Thymus (tissue), 11 donors: ENCODE measurements at regions not wholly inside any gene's neighbourhood (a gene's known extent, or its start where the extent isn't known, plus 50 kb on each side); places are given as distances from the start of the nearest gene placed in this dataset.
"Not testable (repeated sequence)": the region's sequence is repeated elsewhere in the genome, so short reads cannot be mapped to it uniquely, and the experiment has no call there.

Source experiments
- DNase-seq, 9 donors: peaks; one replicate each; pipeline ENCODE4 v3.0.0-alpha.2; 2013; ENCODE audit warnings: low spot score in 9 of 9, low read depth in 6 of 9, missing footprints in 1 of 9
- H3K27ac ChIP-seq, 2 donors: one replicate each; pipeline ENCODE4 v1.5.1; 2013; ENCODE audit warnings: control low read depth in 1 of 2, low read depth in 1 of 2, low read length in 1 of 2, mild to moderate bottlenecking in 1 of 2, moderate library complexity in 1 of 2
- H3K27me3 ChIP-seq, 2 donors: one replicate each; pipeline ENCODE4 v1.5.1; 2013; ENCODE audit warnings: low read length in 1 of 2; ENCODE audit not compliant: control insufficient read depth in 2 of 2, insufficient read depth in 1 of 2
- H3K36me3 ChIP-seq, 2 donors: one replicate each; pipeline ENCODE4 v1.5.1; 2013; ENCODE audit warnings: low read length in 1 of 2, mild to moderate bottlenecking in 1 of 2, moderate library complexity in 1 of 2; ENCODE audit not compliant: control insufficient read depth in 2 of 2, insufficient read depth in 2 of 2
- H3K4me1 ChIP-seq, 2 donors: one replicate each; pipeline ENCODE4 v1.5.1; 2013; ENCODE audit warnings: low read length in 2 of 2; ENCODE audit not compliant: control insufficient read depth in 2 of 2, insufficient read depth in 2 of 2
- H3K4me3 ChIP-seq, 2 donors: one replicate each; pipeline ENCODE4 v1.5.1; 2013; ENCODE audit warnings: low read length in 2 of 2, control low read depth in 1 of 2, mild to moderate bottlenecking in 1 of 2
- H3K9me3 ChIP-seq, 2 donors: one replicate each; pipeline ENCODE4 v1.5.1; 2013; ENCODE audit warnings: low read length in 1 of 2, mild to moderate bottlenecking in 1 of 2; ENCODE audit not compliant: control insufficient read depth in 2 of 2, insufficient read depth in 1 of 2
- WGBS: extraction: QIAGEN DNeasy Blood & Tissue Kit; methylation state at CpG from one replicate; pipeline ENCODE4 v1.1.7; 2013; 5-methylcytosine and 5-hydroxymethylcytosine counted together
- donor health status: healthy.

GRCh38 chr4:77496457-77496856, 109.2 kb upstream of the CXCL13 start:
- H3K4me1 ChIP-seq = no peaks in the 10 kb centered on the region
- no peaks in the 10 kb centered on the region for H3K27me3 ChIP-seq
- no peaks in the 10 kb centered on the region for H3K36me3 ChIP-seq
- no peak for DNase-seq
- H3K4me3 ChIP-seq = no peak overlapping the region
- H3K9me3 ChIP-seq = no peaks in the 10 kb centered on the region
- no peak overlapping the region for H3K27ac ChIP-seq

DNA sequence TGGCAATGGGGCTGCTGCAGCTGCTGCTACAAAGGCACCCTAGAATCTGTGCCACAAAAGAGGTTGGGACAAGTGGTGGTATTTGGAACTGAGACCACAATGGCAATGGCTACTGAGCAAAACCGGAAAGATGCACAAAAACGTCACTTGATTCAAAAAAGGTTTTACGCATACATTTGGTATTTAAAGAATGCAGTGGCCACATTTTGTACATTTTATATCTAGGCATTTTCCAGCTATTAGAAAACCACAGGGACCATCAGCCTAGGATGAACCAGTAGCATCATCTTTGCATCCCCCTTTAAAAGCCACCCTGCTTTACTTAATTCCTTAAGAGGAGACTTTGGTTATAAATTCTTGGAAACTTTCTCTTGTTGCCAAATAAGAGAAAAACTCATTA, 104.8 kb upstream of the CXCL13 start:
- Histone ChIP-seq H3K36me3 (no peaks in the 10 kb centered on the region), H3K27ac (no peak overlapping the region), H3K4me3 (no peak overlapping the region), H3K27me3 (no peaks in the 10 kb centered on the region), H3K9me3 (no peaks in the 10 kb centered on the region), H3K4me1 (no peaks in the 10 kb centered on the region)
- no peak for DNase-seq
- WGBS = 98% methylated on average over 3 of the region's 3 CpGs

GRCh38 chr4:77501240-77501639, 104.4 kb upstream of the CXCL13 start:
- H3K36me3 ChIP-seq = no peaks in the 10 kb centered on the region
- DNase-seq = no peak
- H3K4me1 ChIP-seq = no peaks in the 10 kb centered on the region
- H3K4me3 ChIP-seq = no peak overlapping the region
- no peaks in the 10 kb centered on the region for H3K9me3 ChIP-seq
- H3K27me3 ChIP-seq = no peaks in the 10 kb centered on the region
- H3K27ac ChIP-seq = no peak overlapping the region

- WGBS = 66% methylated on average over 2 of the region's 2 CpGs
Measured at GRCh38 chr4:77501851-77502250, 103.8 kb upstream of the CXCL13 start.

DNA sequence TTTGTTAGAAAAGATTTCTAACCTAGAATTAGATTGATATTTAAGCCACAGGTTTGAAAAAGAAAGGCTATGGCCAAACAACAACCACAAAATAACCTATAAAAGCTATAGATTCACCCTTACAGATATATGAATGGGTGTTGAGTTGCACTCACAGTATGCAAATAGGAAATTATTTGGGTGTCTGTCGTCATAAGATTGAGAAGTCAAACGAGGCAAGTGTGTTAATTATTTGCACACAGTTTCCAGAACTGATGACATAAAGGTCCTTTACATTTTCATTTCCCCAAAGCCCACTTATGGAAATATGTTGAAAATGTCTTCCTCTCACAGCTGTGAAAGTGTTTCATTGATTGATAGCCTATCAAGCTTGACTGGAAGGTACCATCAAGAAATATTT, 101.2 kb upstream of the CXCL13 start:
- H3K9me3 ChIP-seq = no peaks in the 10 kb centered on the region
- no peaks in the 10 kb centered on the region for H3K4me1 ChIP-seq
- no peaks in the 10 kb centered on the region for H3K27me3 ChIP-seq
- no peak overlapping the region for H3K4me3 ChIP-seq
- H3K27ac ChIP-seq = no peak overlapping the region
- no peaks in the 10 kb centered on the region for H3K36me3 ChIP-seq
- WGBS = 90% methylated on average over 2 of the region's 2 CpGs
- no peak for DNase-seq

More at GRCh38 chr4:77501851-77502250, 103.8 kb upstream of the CXCL13 start:
- Histone ChIP-seq H3K4me1 (no peaks in the 10 kb centered on the region), H3K27me3 (no peaks in the 10 kb centered on the region), H3K27ac (no peak overlapping the region), H3K4me3 (no peak overlapping the region), H3K36me3 (no peaks in the 10 kb centered on the region), H3K9me3 (no peaks in the 10 kb centered on the region)
- DNase-seq = no peak

DNA sequence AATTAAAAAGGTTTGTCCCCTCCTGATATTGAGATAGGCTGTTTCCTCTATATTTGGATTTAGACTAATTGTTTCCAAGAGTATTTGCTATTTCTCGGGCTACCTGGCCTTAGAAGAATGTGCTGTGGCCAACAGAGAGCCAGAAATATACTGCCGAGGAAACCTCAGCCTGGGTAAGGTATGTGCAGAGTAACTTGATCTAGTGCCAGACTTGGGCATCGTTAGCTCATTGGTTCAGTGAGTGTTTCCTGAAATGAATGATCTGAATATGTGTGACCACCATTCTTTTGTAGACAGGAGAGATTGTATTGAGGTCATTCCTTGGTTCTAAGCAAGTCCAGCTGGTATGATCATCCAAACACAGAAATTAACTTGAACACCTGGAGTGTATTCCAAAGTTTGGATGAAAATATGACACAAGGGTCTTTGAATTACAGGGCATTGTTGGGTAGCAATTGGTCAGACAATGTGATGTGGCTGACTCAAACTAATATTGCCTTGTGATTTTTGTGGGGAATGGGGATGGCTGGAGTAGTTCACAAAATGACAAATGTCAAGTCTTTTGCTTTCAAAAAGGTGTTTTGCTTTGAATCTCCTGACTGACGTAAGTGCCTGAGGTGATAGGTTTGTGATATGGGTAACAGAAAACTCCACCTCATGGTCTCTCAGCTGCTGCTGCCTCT, 100.2 kb upstream of the CXCL13 start:
- Histone ChIP-seq H3K36me3 (no peaks in the 10 kb centered on the region), H3K9me3 (no peaks in the 10 kb centered on the region), H3K27ac (no peak overlapping the region), H3K4me3 (no peak overlapping the region), H3K4me1 (no peaks in the 10 kb centered on the region), H3K27me3 (no peaks in the 10 kb centered on the region)
- WGBS = 92% methylated on average over 4 of the region's 4 CpGs
- DNase-seq = no peak

DNA sequence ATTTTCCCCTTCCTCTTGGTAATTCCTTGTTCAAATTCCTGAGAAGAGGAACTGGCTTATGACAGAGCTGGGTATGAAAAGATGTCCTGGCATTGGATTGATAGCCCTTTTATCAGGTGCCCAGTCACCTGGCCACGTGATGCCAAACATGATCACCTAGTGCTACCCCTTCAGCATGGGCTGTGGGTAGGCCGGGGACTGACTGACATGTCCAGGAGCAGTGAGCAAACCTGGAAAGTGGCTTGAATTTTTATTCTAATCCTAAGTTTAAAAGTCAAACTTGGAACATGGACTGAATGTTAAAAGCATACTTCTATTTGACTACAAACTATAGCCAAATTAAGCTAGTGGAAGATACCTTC, 99.7 kb upstream of the CXCL13 start:
- DNase-seq = no peak
- Histone ChIP-seq H3K27ac (no peak overlapping the region), H3K36me3 (no peaks in the 10 kb centered on the region), H3K4me1 (no peaks in the 10 kb centered on the region), H3K4me3 (no peak overlapping the region), H3K27me3 (no peaks in the 10 kb centered on the region), H3K9me3 (no peaks in the 10 kb centered on the region)
- 94% methylated on average over 2 of the region's 2 CpGs for WGBS

DNA sequence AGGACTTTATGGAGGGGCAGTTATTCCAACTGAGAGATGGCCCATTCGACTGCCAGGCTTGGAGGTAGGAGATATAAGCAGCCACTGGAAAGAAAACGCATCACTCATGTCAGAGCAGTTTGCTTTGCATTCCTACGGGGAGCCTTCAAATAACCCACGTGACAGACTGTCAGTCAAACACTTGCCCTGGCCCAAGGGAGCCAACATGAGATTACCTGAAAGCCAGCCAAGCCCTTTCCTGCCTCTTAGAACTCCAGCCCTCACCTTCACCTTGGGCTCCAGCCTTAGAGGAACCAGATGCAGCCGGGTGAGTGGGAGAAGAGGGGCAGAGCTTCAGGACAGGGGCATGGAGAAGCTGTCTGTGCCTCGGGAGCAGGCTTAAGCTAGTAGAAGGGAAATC, 95.3 kb upstream of the CXCL13 start:
- no peak for DNase-seq
- H3K4me1 ChIP-seq = no peaks in the 10 kb centered on the region
- WGBS = 87% methylated on average over 6 of the region's 6 CpGs
- H3K9me3 ChIP-seq = no peaks in the 10 kb centered on the region
- H3K36me3 ChIP-seq = no peaks in the 10 kb centered on the region
- H3K4me3 ChIP-seq = no peak overlapping the region
- H3K27ac ChIP-seq = no peak overlapping the region
- H3K27me3 ChIP-seq = no peaks in the 10 kb centered on the region

DNA sequence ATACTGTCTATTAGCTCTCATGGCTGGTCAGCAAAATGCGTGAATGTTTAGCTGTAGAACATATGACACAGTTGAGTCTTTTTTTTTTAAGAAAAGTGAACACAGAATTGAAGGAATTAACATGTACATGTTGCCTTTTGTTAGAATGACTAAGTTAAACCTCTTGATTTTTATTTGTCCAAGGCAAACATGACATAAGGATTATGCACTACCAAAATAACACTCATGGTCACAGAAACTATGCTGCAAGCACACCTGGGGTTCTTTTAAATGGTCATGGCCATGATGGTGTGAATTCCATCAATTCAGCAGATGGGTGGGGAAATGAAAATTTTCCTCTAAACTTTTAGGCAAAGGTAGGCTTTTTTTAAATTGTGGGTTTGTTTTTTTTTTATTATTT, 80.1 kb upstream of the CXCL13 start:
- Histone ChIP-seq H3K4me1 (no peaks in the 10 kb centered on the region), H3K36me3 (no peaks in the 10 kb centered on the region), H3K27ac (no peak overlapping the region), H3K4me3 (no peak overlapping the region), H3K9me3 (no peaks in the 10 kb centered on the region), H3K27me3 (no peaks in the 10 kb centered on the region)
- no peak for DNase-seq
- WGBS = 95% methylated on average over 1 of the region's 1 CpG

DNA sequence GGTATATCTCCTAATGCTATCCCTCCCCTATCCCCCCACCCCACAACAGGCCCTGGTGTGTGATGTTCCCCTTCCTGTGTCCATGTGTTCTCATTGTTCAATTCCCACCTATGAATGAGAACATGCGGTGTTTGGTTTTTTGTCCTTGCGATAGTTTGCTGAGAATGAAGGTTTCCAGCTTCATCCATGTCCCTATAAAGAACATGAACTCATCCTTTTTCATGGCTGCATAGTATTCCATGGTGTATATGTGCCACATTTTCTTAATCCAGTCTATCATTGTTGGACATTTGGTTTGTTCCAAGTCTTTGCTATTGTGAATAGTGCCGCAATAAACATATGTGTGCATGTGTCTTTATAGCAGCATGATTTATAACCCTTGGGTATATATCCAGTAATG, 77.7 kb upstream of the CXCL13 start:
- not testable (repeated sequence) for H3K4me3 ChIP-seq, H3K36me3 ChIP-seq, H3K27ac ChIP-seq, DNase-seq, H3K9me3 ChIP-seq, H3K27me3 ChIP-seq, H3K4me1 ChIP-seq
- 95% methylated on average over 3 of the region's 3 CpGs for WGBS
